ENCODE measurements at regions not wholly inside any gene's neighbourhood (a gene's known extent, or its start where the extent isn't known, plus 50 kb on each side); places are given as distances from the start of the nearest gene placed in this dataset.

DNA sequence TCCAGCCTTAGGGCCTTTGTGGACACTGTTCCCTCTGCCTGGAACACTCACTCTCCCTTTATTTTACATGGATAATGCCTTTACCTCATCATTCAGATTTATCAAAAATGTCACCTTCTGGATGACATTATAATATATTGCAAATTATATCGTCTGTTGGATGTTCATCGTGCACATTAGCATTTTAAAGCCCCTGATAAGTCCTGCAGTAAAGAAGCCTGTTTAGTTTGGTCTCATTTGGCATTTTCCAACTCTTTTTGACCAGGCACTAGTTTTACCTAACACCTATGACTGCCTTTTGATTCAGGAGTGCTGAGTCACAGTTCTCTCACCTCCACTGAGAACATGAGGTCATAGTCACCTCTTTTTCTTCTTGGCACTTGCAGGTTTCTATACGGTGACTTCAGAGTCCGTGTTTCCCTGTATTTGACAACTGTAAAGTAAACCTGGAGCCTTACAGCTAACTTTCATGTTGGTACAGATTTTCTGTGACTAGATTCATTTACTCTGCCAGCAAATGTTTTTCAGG is 57.7 kb upstream of the STC2 start:
- Histone ChIP-seq H3K4me1 (no peaks in the 10 kb centered on the region), H3K36me3 (ENCODE audit: control insufficient read depth, insufficient read depth, low read length) (no peaks in the 10 kb centered on the region), H3K27ac (no peak overlapping the region), H2AFZ (no peak overlapping the region), H3K9ac (no peak overlapping the region), H3K9me3 (ENCODE audit: control insufficient read depth, low read length) (no peaks in the 10 kb centered on the region), H3K27me3 (ENCODE audit: control insufficient read depth, insufficient read depth, low read length) (no peaks in the 10 kb centered on the region), H3K4me2 (ENCODE audit: low read length) (no peak overlapping the region), H3K79me2 (no peaks in the 10 kb centered on the region), H3K4me3 (ENCODE audit: low read depth, low read length) (no peak overlapping the region)
- TF ChIP-seq, protein P1, sequence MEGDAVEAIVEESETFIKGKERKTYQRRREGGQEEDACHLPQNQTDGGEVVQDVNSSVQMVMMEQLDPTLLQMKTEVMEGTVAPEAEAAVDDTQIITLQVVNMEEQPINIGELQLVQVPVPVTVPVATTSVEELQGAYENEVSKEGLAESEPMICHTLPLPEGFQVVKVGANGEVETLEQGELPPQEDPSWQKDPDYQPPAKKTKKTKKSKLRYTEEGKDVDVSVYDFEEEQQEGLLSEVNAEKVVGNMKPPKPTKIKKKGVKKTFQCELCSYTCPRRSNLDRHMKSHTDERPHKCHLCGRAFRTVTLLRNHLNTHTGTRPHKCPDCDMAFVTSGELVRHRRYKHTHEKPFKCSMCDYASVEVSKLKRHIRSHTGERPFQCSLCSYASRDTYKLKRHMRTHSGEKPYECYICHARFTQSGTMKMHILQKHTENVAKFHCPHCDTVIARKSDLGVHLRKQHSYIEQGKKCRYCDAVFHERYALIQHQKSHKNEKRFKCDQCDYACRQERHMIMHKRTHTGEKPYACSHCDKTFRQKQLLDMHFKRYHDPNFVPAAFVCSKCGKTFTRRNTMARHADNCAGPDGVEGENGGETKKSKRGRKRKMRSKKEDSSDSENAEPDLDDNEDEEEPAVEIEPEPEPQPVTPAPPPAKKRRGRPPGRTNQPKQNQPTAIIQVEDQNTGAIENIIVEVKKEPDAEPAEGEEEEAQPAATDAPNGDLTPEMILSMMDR (IDR thresholded peaks at IDR 0.05): no peak

DNA sequence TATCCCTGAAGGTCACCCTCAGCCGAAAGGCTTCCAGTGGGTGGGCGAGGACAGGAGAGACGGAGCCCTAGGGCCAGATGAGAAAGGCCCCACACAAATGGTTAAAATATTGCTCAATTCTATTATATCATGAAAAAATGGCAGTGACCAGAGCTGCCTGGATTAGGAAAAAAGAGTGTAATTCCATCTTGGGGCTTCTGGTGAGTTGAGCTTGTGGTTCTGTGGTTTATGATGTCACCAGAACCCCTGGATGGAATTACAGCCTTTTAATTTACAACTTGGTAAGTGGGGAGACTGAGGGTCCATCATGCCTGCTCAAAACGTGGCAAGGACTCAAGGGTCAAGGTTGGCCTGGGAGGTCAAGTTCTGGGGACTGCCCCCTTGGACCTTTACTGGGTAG is 55.5 kb upstream of the STC2 start:
- Histone ChIP-seq H3K4me2 (ENCODE audit: low read length) (no peak overlapping the region), H2AFZ (no peak overlapping the region), H3K4me3 (ENCODE audit: low read depth, low read length) (no peak overlapping the region), H3K27ac (no peak overlapping the region), H3K4me1 (no peaks in the 10 kb centered on the region), H3K79me2 (no peaks in the 10 kb centered on the region), H3K9ac (no peak overlapping the region), H3K9me3 (ENCODE audit: control insufficient read depth, low read length) (no peaks in the 10 kb centered on the region), H3K27me3 (ENCODE audit: control insufficient read depth, insufficient read depth, low read length) (no peaks in the 10 kb centered on the region), H3K36me3 (ENCODE audit: control insufficient read depth, insufficient read depth, low read length) (no peaks in the 10 kb centered on the region)
- TF ChIP-seq, protein P1 (IDR thresholded peaks at IDR 0.05): no peak

DNA sequence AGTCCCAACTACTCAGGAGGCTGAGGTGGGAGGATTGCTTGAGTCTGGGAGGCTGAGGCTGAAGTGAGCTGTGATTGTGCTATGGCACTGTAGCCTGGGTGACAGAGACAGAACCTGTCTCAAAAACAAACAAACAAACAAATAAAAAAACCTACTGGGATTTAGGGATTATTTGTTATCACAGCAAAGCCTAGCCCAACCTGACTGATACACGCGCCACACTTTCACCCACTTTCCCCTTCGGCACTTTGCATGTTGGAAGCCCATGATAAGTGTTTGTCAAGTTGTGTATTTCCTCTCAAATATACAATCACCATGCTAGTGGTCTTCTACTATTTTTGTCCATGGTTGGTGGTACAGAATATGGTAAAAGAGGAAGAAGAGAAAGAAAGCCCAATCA is 50.5 kb upstream of the STC2 start:
- Histone ChIP-seq H3K9me3 (ENCODE audit: control insufficient read depth, low read length) (no peaks in the 10 kb centered on the region), H3K9ac (no peak overlapping the region), H3K27me3 (ENCODE audit: control insufficient read depth, insufficient read depth, low read length) (no peaks in the 10 kb centered on the region), H3K36me3 (ENCODE audit: control insufficient read depth, insufficient read depth, low read length) (no peaks in the 10 kb centered on the region), H3K79me2 (no peaks in the 10 kb centered on the region), H3K4me3 (ENCODE audit: low read depth, low read length) (no peak overlapping the region), H2AFZ (no peak overlapping the region), H3K4me1 (no peaks in the 10 kb centered on the region), H3K4me2 (ENCODE audit: low read length) (no peak overlapping the region), H3K27ac (no peak overlapping the region)
- TF ChIP-seq, protein P1 (IDR thresholded peaks at IDR 0.05): no peak
